Iris pigment epithelial cell (primary cell): ENCODE measurements at regions not wholly inside any gene's neighbourhood (a gene's known extent, or its start where the extent isn't known, plus 50 kb on each side); places are given as distances from the start of the nearest gene placed in this dataset.
"Not testable (repeated sequence)": the region's sequence is repeated elsewhere in the genome, so short reads cannot be mapped to it uniquely, and the experiment has no call there.

Source experiments
- DNase-seq: peaks from one replicate; pipeline ENCODE4 v3.0.0-alpha.2; 2011; ENCODE audit warnings: low read depth

GRCh38 chr13:30816736-30817135 lies 81.4 kb downstream of the ALOX5AP start:
- DNase-seq, result no peak

- DNase-seq, result peak; percentile 72
These were observed 83.1 kb downstream of the ALOX5AP start for GRCh38 chr13:30818323-30818960.

- no peak for DNase-seq
These were observed 84.0 kb downstream of the ALOX5AP start for GRCh38 chr13:30819136-30819888.

DNA sequence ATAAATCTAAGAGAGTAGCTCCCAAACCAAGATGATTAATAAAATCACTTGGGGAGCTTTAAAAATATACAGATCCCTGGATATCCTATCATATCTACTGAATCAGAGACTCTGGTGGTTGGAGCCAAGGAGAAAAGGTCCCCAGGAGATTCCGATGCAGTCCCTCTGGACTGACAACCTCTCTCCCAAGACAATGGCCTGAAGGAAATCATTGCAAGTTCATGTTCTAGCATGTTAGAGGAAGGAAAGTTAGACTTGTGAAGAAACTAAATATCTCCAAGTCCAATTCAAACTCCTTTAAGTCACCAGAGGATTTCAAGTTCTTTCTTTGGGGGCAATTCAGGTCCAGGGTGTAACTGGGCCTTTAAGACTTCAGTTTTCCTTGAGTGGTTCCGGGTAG lies 84.7 kb upstream of the MEDAG start:
- no peak for DNase-seq

DNA sequence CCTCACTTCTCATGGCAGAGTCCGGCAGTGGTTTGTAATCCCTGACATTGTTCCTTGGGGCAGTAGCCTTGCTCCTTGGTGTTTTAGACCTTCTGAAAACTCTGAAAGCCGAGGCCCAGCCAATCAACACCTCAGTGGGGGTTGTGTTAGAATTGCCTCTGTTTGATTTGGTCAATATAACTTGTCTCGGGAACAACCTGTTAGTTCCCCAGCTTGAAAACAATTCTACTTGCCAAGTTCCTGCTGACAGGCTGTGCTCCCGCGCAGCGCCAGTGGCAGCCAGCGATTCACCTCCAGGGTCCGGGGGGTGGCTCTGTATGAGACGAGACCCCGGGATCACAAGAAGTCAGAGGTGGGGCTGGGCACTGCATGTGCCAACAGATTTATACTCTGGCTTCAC lies 81.4 kb upstream of the MEDAG start:
- no peak for DNase-seq

DNA sequence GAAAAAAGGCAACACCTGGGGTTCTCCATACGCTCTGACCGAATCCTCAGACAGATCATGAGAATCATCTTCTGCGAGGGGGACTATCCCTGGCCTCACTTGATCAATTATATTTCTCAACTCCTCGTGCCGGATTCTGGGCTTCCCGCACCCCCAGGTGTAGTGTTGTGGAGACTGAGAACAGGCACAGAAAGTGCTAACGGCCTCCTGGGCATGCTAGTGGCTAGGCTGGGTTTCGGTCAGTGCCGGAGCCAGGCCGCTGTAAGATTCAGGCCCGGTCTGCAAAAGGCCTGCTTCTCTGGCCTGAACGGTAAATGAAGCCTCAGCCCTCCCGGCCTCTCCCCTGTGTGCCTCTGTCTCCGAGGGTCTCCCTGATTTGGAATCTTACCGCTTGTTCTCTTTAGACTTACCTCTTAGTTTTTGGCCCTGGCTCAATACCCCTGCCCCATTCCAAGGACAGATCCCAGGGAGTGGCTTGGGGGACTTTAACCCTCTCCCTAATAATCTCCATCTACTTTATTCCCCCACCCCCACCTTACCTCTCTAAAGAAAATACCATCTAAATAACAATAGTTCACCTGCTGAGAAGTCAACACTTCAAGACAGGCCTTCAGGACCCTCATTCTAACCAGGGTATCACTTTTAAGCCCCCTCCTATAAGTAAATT lies 79.0 kb upstream of the MEDAG start:
- no peak for DNase-seq

DNA sequence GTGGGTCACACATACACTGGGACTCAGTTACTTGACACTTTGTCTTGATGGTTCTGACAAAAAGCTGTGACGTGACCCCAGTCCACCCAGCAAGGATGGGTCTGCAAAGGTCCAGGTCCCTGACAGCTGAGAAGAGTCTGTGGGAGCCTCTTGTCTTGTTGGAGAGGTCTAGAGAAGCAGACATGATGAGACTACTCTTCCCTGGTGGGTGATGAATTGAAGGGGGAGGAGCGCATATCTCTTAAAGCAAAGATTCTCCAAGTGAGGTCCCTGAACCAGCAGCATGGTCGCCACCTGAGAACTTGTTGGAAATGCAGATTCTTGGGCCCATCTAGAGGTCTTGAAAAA lies 78.5 kb upstream of the MEDAG start:
- no peak for DNase-seq

GRCh38 chr13:30829145-30829832 lies 76.8 kb upstream of the MEDAG start:
- DNase-seq, result peak; percentile 69

- DNase-seq, result no peak
These were observed 76.0 kb upstream of the MEDAG start for GRCh38 chr13:30829833-30830637.

DNA sequence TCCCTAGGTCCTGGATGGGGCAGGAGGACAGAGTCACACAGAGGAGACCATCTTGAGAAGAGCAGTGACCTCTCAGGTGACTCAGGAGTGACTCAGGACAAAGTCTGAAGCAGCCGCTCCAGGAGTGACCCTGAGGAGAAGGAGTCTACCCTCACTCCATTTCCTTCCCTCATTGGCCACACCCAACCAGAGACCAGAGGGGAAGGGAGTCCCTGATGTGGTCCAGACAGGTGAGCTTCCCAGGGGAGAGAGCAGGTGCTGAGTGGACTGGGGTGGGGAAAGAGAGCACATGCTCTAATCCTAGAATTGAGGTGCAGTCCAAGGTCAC lies 75.5 kb upstream of the MEDAG start:
- no peak for DNase-seq

GRCh38 chr13:30831515-30831914 lies 74.6 kb upstream of the MEDAG start:
- no peak for DNase-seq

- no peak for DNase-seq
These were observed 73.7 kb upstream of the MEDAG start for GRCh38 chr13:30832377-30832776.

DNA sequence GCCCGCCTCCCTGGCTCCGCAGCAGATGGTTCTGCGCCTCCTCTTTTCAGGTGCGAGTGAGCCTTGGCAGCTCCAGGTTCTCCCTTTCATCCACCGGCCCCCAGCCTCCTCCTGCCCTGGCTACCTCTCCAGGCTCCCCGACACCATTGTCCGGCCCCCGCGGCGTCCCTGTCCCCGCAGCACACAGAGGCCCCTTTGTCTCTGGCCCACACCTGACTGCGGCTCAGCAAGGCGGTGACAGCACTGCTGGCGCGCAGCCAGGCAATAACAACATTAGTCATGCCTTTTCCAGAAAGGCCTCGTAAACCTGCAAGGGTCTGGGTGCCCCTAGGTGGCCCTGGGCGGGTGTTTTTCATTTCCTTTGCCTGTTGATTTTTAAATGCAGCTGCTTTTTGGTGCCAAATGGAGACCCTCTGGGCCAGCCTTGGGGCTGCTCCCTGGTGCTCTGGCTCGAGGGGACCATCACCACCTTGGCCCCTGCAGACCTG lies 73.2 kb upstream of the MEDAG start:
- peak; percentile 63 for DNase-seq

- peak; percentile 74 for DNase-seq
These were observed 70.6 kb upstream of the MEDAG start for GRCh38 chr13:30835442-30835841.

DNA sequence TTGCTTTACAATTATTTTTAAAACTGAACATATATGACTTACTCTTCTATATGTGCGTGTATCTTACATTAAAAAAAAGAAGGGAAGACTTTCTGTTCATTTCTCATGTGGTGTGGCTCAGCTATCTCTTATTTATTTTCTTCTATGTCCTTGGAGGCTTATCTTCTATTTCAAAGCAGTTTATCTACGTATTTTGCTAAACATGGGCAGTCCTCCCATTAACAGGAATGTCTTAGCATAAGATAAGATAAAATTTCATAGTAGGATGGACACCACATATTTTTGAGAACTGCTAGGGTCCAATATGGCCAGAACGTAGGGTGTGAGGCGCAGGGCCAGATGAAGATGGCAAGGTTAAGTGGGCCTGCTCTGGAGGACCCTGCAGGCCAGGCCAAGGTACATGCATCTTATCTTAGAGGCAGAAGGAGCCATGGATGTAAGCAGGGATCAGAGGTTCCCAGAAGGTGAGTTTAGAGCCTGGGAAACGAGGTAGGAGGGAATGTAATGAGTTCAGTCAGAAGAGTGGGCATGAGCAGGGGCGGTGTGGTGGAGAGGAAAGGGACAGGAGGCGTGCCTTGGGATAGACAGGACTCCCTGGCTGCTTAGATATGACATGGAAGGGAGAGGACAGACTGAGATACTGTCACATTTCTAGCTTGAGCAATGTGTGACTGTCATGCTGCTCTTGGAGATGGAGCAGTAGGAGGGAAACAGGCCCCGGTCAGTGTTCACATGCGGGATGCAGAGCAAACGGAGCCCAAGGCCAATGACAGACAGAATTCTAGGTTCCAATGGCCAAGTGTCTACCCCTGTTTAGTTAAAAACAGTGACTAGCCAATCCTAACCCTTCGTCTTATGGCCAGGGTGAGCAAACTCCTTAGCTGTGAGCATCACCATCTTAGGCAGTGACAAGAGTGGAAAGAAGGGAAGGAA lies 68.6 kb upstream of the MEDAG start:
- no peak for DNase-seq

DNA sequence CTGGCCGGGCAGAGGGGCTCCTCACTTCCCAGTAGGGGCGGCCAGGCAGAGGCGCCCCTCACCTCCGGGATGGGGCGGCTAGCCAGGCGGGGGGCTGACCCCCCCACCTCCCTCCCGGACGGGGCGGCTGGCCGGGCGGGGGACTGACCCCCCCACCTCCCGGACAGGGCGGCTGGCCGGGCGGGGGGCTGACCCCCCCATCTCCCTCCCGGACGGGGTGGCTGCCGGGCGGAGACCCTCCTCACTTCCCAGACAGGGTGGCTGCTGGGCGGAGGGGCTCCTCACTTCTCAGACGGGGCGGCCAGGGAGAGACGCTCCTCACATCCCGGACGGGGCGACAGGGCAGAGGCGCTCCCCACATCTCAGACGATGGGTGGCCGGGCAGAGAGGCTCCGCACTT lies 66.4 kb upstream of the MEDAG start:
- not testable (repeated sequence) for DNase-seq

DNA sequence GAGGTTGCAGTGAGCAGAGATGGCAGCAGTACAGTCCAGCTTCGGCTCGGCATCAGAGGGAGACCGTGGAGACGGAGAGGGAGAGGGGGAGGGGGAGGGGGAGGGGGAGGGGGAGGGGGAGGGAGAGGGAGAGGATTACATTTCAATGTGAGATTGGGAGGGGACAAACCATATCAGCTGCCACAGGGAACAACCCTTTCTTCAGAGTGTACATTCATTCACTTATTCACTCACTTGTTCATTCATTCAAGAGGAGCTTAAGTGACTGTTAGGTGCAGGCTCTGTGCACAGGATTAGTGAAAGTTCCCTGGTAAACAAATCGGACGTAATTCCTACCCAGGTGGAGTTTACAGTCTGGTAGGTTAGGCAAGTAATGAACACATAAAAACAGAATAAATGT lies 65.6 kb upstream of the MEDAG start:
- no peak for DNase-seq

DNA sequence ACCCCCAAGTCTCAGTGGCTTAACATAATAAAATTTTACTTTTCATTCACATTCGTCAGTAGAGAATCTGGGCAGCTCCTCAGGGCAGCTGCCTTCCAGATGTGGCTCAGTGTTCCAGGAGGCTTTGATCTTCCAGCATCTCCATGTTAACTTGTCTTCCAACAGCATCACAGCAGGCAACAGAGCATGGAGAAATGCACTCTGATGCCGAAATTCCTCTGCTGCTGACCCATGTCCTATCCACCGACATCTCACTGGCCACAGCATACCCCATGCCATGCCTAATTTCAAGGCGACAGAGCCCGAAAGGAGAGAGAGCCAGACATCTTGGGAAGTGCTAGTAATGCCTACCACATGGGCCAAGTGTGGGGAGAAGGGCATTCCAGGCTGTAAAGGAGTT lies 64.9 kb upstream of the MEDAG start:
- DNase-seq, result no peak

- DNase-seq, result no peak
These were observed 62.5 kb upstream of the MEDAG start for GRCh38 chr13:30843548-30843947.

- no peak for DNase-seq
These were observed 61.3 kb upstream of the MEDAG start for GRCh38 chr13:30844548-30845296.
